ENCODE measurements at regions not wholly inside any gene's neighbourhood (a gene's known extent, or its start where the extent isn't known, plus 50 kb on each side); places are given as distances from the start of the nearest gene placed in this dataset.

DNA sequence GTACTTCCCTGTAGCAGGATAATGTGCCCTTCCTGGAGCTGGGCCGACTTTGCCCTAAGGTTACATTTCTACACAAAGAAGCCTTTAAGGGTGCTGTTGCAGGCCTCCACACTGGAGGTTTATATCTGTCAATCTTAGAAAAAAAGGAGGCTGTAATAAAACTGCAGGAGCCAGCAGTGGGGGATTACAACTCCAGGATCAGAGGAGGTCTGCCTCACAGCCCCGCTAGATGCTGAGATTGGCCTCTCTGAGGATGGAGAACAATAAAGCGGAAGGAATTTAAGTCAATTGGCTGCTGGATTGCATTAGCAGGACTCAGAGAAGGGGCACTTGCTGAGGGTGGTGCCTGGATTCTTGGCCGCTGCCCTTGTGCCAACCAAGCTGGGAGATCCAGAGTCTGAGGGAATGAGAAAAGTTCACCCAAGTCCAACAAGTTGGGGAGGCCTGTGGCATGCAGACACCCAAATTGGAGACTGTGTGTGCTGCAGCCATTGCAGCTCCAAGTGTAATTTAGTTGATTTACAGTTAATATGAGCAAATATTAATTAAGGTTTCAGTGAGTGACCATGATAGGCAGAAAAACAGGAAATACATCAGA, 99.0 kb upstream of the SSBP2 start:
- H3K36me3 Mint-ChIP-seq = peaks cover 1% of the 10 kb centered on the region
- no peaks in the 10 kb centered on the region for H3K27me3 Mint-ChIP-seq
- H3K4me1 Mint-ChIP-seq = peaks cover 33% of the 10 kb centered on the region
- no peak for DNase-seq
- no peaks in the 10 kb centered on the region for H3K9me3 Mint-ChIP-seq
- no peak overlapping the region for H3K27ac Mint-ChIP-seq
- H3K4me3 Mint-ChIP-seq = no peak overlapping the region

DNA sequence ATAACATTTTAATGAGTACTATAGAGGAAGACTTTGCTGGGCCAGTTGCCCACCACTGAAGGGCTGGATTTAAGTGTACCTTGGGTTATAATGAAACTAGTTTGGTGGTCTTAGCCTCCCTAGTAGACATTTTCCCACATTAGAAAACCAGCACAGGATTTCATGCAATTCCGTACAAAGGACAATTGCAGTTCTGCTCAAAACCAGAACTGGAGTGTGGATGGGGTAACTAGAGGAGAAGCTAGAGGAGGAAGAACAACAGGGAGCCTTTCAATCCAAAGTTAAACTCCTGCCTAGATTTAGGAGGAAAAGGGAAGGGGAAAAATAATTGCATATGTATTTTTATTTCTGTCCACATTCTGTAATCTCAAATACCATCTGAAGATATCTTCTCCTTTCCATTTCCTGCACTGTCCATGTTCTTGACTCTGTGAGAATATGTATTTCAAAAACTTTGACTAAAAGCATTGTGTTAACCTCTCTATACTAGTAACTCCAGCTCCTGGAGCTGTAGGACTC, 97.5 kb upstream of the SSBP2 start:
- Mint-ChIP-seq H3K9me3 (no peaks in the 10 kb centered on the region), H3K36me3 (peaks cover 1% of the 10 kb centered on the region), H3K27ac (no peak overlapping the region), H3K4me1 (peaks cover 26% of the 10 kb centered on the region), H3K4me3 (no peak overlapping the region), H3K27me3 (no peaks in the 10 kb centered on the region)
- no peak for DNase-seq

GRCh38 chr5:81846301-81846700, 95.4 kb upstream of the SSBP2 start:
- Mint-ChIP-seq H3K27me3 (no peaks in the 10 kb centered on the region), H3K9me3 (no peaks in the 10 kb centered on the region), H3K4me3 (no peak overlapping the region), H3K36me3 (no peaks in the 10 kb centered on the region), H3K4me1 (peaks cover 15% of the 10 kb centered on the region), H3K27ac (no peak overlapping the region)
- DNase-seq = no peak

- no peaks in the 10 kb centered on the region for H3K36me3 Mint-ChIP-seq
- H3K4me1 Mint-ChIP-seq = peaks cover 4% of the 10 kb centered on the region
- no peak overlapping the region for H3K4me3 Mint-ChIP-seq
- DNase-seq = no peak
- no peaks in the 10 kb centered on the region for H3K27me3 Mint-ChIP-seq
- no peak overlapping the region for H3K27ac Mint-ChIP-seq
- H3K9me3 Mint-ChIP-seq = no peaks in the 10 kb centered on the region
Measured at GRCh38 chr5:81843845-81844244, 92.9 kb upstream of the SSBP2 start.

DNA sequence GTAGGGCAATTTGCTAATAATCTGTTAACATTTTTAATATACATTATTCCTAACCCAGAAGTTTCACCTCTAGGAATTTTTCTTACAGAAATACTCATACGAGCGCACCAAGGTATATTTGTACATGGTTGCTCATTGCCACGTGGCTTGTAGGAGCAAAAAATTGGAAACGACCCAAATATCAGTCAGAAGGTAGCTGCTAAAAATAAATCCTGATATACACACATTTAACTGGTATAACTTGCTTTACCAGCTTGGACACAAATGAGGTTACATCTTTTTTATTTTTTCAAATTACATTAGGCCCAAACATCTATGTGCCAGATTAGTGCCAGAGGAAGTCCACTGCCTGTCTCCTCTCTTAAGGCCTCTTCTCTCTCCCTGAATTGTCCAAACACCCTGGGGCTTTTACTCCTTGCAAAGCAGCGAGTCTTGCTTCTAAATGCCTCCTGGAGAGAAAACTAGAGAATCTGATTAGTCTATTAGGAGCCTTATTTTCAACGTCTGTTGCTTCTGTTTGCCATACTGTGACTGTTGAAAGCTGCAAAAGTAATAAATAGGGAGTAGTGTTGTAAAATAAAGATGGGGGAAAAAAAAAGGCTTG, 92.0 kb upstream of the SSBP2 start:
- Mint-ChIP-seq H3K4me1 (peaks cover 8% of the 10 kb centered on the region), H3K4me3 (no peak overlapping the region), H3K27me3 (no peaks in the 10 kb centered on the region), H3K27ac (no peak overlapping the region), H3K36me3 (no peaks in the 10 kb centered on the region), H3K9me3 (no peaks in the 10 kb centered on the region)
- DNase-seq = no peak

DNA sequence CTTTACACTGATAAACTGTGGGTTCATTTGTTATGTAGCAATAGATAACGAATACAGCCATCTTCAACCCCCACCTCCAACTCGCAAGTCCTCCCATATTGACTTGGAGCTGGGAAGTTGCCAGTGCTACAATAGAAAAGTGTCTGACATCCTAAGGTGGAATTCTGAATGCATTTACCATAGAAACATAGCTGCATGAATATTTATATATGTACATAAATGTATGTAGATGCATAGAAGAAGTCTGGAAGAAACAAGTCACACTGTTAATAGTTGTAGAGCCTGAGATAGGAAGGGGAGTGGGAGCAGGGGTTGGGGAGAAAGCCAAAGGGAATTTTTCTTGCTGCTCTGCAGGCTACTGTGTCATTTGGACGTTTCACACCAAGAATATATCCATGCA, 88.1 kb upstream of the SSBP2 start:
- Mint-ChIP-seq H3K27ac (no peak overlapping the region), H3K4me3 (no peak overlapping the region), H3K4me1 (peaks cover 8% of the 10 kb centered on the region), H3K36me3 (no peaks in the 10 kb centered on the region), H3K27me3 (no peaks in the 10 kb centered on the region), H3K9me3 (no peaks in the 10 kb centered on the region)
- no peak for DNase-seq

DNA sequence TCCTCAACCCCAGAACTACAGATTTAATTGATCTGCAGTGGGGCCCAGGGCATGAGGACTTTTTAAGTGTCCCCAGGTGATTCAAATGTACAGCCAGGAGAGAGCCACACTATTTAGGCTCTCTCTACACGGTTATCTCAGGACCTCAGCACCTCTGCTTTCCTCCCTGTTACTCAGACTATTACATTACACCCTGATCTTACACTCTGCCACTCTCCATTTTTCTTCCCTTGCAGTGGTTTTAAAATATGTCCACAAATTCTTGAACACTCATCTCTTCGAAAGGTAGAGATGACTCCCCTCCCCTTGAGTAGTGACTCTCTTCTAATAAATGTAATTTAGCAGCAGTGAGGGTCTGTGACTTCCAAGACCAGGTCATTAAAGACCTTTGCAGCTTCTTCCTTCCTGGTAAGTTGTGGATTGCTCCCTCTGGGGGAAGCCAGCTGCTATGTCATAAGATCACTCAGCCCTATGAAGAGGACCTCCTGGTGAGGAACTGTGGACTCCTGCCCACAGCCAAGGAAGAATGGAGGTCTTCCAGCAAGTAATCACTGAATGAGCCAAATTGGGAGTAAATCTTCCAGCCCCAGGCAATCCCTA, 87.5 kb upstream of the SSBP2 start:
- H3K27me3 Mint-ChIP-seq = no peaks in the 10 kb centered on the region
- peaks cover 8% of the 10 kb centered on the region for H3K4me1 Mint-ChIP-seq
- no peak for DNase-seq
- H3K9me3 Mint-ChIP-seq = no peaks in the 10 kb centered on the region
- no peak overlapping the region for H3K4me3 Mint-ChIP-seq
- no peaks in the 10 kb centered on the region for H3K36me3 Mint-ChIP-seq
- no peak overlapping the region for H3K27ac Mint-ChIP-seq

DNA sequence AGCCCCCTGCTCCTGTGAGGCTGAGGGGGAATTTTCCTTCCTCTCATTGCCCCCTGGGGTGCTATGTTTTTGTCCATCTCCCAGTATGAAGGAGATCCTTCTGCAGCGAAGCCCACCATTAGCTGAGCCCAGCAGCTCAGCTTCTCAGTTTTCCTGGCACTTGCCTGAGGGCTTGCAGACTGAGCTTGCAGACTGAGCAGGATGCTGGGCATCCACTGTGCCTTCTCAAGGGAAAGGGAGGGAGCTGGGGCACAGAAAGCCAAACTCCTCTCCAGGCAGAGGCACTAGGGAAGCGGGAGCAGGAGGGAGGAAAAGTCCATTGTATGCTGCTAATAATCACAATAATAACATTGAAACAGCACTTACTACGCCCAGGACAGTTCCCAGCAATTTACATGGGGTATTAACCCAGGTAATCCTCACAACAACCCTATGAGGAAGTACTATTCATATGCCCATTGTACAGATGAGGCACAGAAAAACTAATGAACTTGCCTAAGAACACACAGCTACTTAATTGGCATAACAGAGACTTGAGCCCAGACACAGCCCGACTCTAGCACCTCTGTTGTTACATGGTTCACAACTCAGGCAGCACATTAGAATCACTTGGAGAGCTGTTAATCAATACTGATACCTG, 86.9 kb upstream of the SSBP2 start:
- Mint-ChIP-seq H3K9me3 (no peaks in the 10 kb centered on the region), H3K27ac (no peak overlapping the region), H3K4me1 (peaks cover 8% of the 10 kb centered on the region), H3K27me3 (no peaks in the 10 kb centered on the region), H3K4me3 (no peak overlapping the region), H3K36me3 (no peaks in the 10 kb centered on the region)
- no peak for DNase-seq

GRCh38 chr5:81835814-81836367, 85.0 kb upstream of the SSBP2 start:
- H3K36me3 Mint-ChIP-seq = no peaks in the 10 kb centered on the region
- no peaks in the 10 kb centered on the region for H3K27me3 Mint-ChIP-seq
- H3K27ac Mint-ChIP-seq = no peak overlapping the region
- H3K9me3 Mint-ChIP-seq = no peaks in the 10 kb centered on the region
- peaks cover 4% of the 10 kb centered on the region for H3K4me1 Mint-ChIP-seq
- no peak overlapping the region for H3K4me3 Mint-ChIP-seq
- DNase-seq = no peak

DNA sequence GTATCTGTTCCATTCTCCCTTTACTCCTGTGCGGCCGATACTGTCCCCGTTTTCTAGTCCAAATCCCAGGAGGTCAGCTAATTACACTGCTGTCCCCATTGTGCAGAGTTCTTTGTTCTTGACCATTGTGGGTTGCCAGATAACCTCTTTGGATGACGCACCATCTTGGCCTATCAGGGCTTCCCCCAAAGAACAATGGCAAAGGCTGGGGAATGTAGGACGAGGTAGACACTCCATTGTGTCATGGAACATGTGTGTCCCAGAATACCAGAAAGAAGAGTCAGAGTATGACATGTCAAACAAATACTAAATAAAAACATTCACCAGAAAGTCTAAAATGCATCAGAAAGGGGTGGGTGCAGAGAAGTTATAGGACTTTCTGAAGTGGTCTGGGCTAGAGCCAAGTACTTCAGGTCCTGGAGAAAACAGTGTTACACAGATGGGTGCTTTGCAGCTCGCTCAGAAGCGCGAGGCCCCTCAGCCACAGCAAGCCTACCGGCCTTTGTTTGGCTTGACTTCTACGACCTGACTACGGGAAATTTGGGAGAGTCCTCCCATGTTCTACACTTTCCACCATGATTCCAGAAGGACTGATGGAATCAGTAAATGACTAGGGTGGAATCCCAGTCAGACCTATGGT, 83.2 kb upstream of the SSBP2 start:
- Mint-ChIP-seq H3K4me1 (peaks cover 4% of the 10 kb centered on the region), H3K36me3 (no peaks in the 10 kb centered on the region), H3K27me3 (no peaks in the 10 kb centered on the region), H3K4me3 (no peak overlapping the region), H3K27ac (no peak overlapping the region), H3K9me3 (no peaks in the 10 kb centered on the region)
- no peak for DNase-seq

GRCh38 chr5:81830596-81830995, 79.7 kb upstream of the SSBP2 start:
- no peak overlapping the region for H3K4me3 Mint-ChIP-seq
- peaks cover 2% of the 10 kb centered on the region for H3K4me1 Mint-ChIP-seq
- peaks cover 3% of the 10 kb centered on the region for H3K27me3 Mint-ChIP-seq
- no peaks in the 10 kb centered on the region for H3K36me3 Mint-ChIP-seq
- no peak overlapping the region for H3K27ac Mint-ChIP-seq
- no peaks in the 10 kb centered on the region for H3K9me3 Mint-ChIP-seq
- no peak for DNase-seq

GRCh38 chr5:81829242-81829641, 78.3 kb upstream of the SSBP2 start:
- H3K4me3 Mint-ChIP-seq = no peak overlapping the region
- peaks cover 3% of the 10 kb centered on the region for H3K27me3 Mint-ChIP-seq
- H3K9me3 Mint-ChIP-seq = no peaks in the 10 kb centered on the region

DNA sequence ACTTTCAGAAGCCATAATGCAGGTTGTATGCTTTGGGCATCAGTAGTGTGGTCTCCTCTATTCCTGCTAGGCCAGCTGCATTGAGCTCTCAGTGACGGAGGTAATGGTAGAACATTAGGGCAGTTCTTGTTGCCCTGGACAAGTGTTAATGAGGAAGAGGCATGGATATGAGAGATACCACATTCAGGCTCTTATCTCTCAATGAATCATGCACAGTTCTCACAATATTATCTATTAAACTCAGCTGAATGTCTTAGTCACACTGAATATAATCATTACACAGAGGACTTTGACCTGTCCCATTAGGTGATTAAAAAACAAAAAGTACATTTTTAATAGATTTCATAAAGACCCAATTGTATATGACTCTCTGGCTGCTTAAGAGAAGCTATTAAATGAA, 76.6 kb upstream of the SSBP2 start:
- Mint-ChIP-seq H3K36me3 (no peaks in the 10 kb centered on the region), H3K4me1 (peaks cover 4% of the 10 kb centered on the region), H3K27me3 (peaks cover 3% of the 10 kb centered on the region), H3K4me3 (no peak overlapping the region), H3K9me3 (no peaks in the 10 kb centered on the region), H3K27ac (no peak overlapping the region)
- DNase-seq = no peak

More at GRCh38 chr5:81829242-81829641, 78.3 kb upstream of the SSBP2 start:
- Mint-ChIP-seq H3K27ac (no peak overlapping the region), H3K36me3 (no peaks in the 10 kb centered on the region), H3K4me1 (peaks cover 4% of the 10 kb centered on the region)
- no peak for DNase-seq

DNA sequence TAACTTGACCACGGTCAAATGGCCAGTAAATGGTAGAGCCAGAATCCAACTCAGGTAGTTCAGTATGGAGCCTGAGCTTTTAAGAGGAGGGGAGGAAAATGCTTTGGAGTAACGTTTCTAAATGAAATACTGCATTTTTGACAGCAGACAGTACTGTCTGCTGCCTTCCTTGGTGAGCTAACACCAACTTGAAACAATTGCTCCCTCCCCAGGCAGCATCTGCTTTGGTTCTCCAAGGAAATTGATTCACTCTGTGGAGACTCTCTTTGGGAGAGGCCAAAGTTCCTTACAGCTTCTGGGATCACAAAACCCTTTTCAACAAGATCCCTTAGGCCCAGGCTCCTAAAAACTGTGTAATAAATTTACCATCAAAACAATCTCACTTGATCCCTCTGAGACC, 75.2 kb upstream of the SSBP2 start:
- DNase-seq = no peak
- H3K9me3 Mint-ChIP-seq = no peaks in the 10 kb centered on the region
- H3K27ac Mint-ChIP-seq = no peak overlapping the region
- no peaks in the 10 kb centered on the region for H3K36me3 Mint-ChIP-seq
- H3K4me1 Mint-ChIP-seq = peaks cover 4% of the 10 kb centered on the region
- H3K4me3 Mint-ChIP-seq = no peak overlapping the region
- peaks cover 3% of the 10 kb centered on the region for H3K27me3 Mint-ChIP-seq

DNA sequence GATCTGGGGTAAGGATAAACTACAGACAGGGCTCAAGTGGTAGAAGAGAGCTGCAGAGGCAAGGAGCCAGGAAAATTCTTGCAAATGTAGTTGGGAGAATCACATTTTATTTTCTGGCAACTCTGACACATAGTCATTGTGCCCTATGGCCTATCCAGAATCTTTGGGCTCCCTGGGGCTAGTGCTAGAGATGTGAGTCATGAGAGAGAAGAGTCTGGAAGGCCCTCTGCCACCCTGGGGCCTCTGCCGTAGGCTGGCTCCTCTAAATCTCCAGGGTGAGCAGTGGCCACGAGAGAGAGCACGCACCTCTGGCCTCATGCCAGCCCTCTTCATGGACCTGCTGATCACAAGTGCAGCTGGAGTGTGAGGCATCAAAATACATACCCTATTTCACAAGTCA, 74.3 kb upstream of the SSBP2 start:
- Mint-ChIP-seq H3K27me3 (peaks cover 3% of the 10 kb centered on the region), H3K4me3 (no peak overlapping the region), H3K9me3 (no peaks in the 10 kb centered on the region), H3K4me1 (peaks cover 10% of the 10 kb centered on the region), H3K36me3 (no peaks in the 10 kb centered on the region), H3K27ac (no peak overlapping the region)
- no peak for DNase-seq

Data from activated naive CD8-positive, alpha-beta T cell treated with anti-CD3 and anti-CD28 coated beads for 36 hours (primary cell).